Small intestine (tissue), 7 donors: ENCODE measurements at regions not wholly inside any gene's neighbourhood (a gene's known extent, or its start where the extent isn't known, plus 50 kb on each side); places are given as distances from the start of the nearest gene placed in this dataset.

Experiments
- DNase-seq, 2 donors: peaks; one replicate each; pipeline versions ENCODE4 v3.0.0 to v3.0.0-alpha.2; 2013
- FAIRE-seq: peaks from 2 replicates; lab custom pipeline; 2012; peaks lifted over from hg19 to GRCh38; lab: Jason Lieb, UNC
- H3K27ac ChIP-seq, 3 donors: one replicate each; pipeline ENCODE4 v1.5.1; 2013; ENCODE audit warnings: low read length in 2 of 3, mild to moderate bottlenecking in 2 of 3, control low read depth in 1 of 3, inconsistent platforms in 1 of 3, low read depth in 1 of 3, moderate library complexity in 1 of 3
- H3K27me3 ChIP-seq, 3 donors: one replicate each; pipeline ENCODE4 v1.6.1; 2013; ENCODE audit warnings: low read length in 3 of 3, inconsistent platforms in 1 of 3; ENCODE audit not compliant: control insufficient read depth in 3 of 3, insufficient read depth in 3 of 3
- H3K36me3 ChIP-seq, 3 donors: one replicate each; pipeline ENCODE4 v1.6.1; 2013; ENCODE audit warnings: low read length in 3 of 3, inconsistent platforms in 1 of 3, low read depth in 1 of 3, mild to moderate bottlenecking in 1 of 3, moderate library complexity in 1 of 3; ENCODE audit not compliant: control insufficient read depth in 3 of 3, insufficient read depth in 2 of 3
- H3K4me1 ChIP-seq, 3 donors: one replicate each; pipeline ENCODE4 v1.6.1; 2013; ENCODE audit warnings: low read length in 2 of 3, inconsistent platforms in 1 of 3, low read depth in 1 of 3, mild to moderate bottlenecking in 1 of 3, moderate library complexity in 1 of 3; ENCODE audit not compliant: control insufficient read depth in 3 of 3, insufficient read depth in 2 of 3
- H3K4me3 ChIP-seq, 3 donors: one replicate each; pipeline ENCODE4 v1.5.1; 2013; ENCODE audit warnings: low read length in 3 of 3, control low read depth in 1 of 3, inconsistent platforms in 1 of 3, low read depth in 1 of 3, mild to moderate bottlenecking in 1 of 3, moderate library complexity in 1 of 3
- H3K9me3 ChIP-seq, 2 donors: one replicate each; pipeline ENCODE4 v1.6.1; 2013; ENCODE audit warnings: low read depth in 1 of 2, low read length in 1 of 2; ENCODE audit not compliant: control insufficient read depth in 2 of 2, insufficient read depth in 1 of 2
- WGBS, 3 donors: extraction: QIAGEN DNeasy Blood & Tissue Kit; methylation state at CpG; one replicate each; pipeline ENCODE4 v1.1.7; 2013; 5-methylcytosine and 5-hydroxymethylcytosine counted together
- donor health status: healthy with polysubstance abuse.
- donor health status: control.
- donor health status: control.
- donor health status: Bipolar disorder and iron deficiency.
- donor health status: healthy.

- no peaks in the 10 kb centered on the region for H3K9me3 ChIP-seq
- H3K4me3 ChIP-seq: no peak overlapping the region
- no peaks in the 10 kb centered on the region for H3K36me3 ChIP-seq
- WGBS, 3 donors: 67 to 70% methylated on average over 3 of the region's 3 CpGs; no CpG with 5 or more reads in 1 of the 3 donors
- H3K4me1 ChIP-seq: no peaks in the 10 kb centered on the region
- H3K27me3 ChIP-seq: no peaks in the 10 kb centered on the region
- DNase-seq (no peak), FAIRE-seq (no peak)
- no peak overlapping the region for H3K27ac ChIP-seq
Measured at GRCh38 chrY:17202395-17202794, 677.6 kb downstream of the CDY2B start.

GRCh38 chrY:17184299-17184698 is 695.7 kb downstream of the CDY2B start:
- H3K36me3 ChIP-seq: no peaks in the 10 kb centered on the region
- H3K27ac ChIP-seq: no peak overlapping the region
- DNase-seq (no peak), FAIRE-seq (no peak)
- no peaks in the 10 kb centered on the region for H3K27me3 ChIP-seq
- no peaks in the 10 kb centered on the region for H3K4me1 ChIP-seq
- peaks cover 0 to 2% of the 10 kb centered on the region in 2 donors for H3K9me3 ChIP-seq
- no peak overlapping the region for H3K4me3 ChIP-seq

GRCh38 chrY:17166881-17167280 is 713.1 kb downstream of the CDY2B start:
- Histone ChIP-seq H3K4me1 (no peaks in the 10 kb centered on the region), H3K36me3 (no peaks in the 10 kb centered on the region), H3K27ac (no peak overlapping the region), H3K9me3 (no peaks in the 10 kb centered on the region), H3K4me3 (no peak overlapping the region), H3K27me3 (no peaks in the 10 kb centered on the region)
- DNase-seq (no peak), FAIRE-seq (no peak)
- WGBS, 3 donors: 79 to 85% methylated on average over 3 of the region's 3 CpGs; no CpG with 5 or more reads in 1 of the 3 donors

DNA sequence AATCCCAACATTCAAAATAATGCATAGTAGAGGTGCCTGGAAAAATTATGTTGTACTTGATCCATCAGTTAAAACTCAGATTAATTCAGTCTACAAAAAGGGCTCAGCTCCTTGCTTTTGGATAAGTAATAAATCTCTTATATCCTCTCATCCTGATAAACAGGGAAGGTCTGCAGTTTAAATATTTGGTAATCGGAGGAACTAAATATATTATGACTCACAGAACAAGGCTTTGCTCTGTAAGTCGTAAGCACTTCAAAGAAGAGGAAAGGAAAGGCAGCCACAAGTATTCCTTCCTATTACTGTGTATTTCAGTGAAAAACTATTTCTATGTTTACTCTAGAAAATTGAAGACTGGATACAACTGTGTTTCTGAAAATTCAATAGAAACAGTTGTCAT is 757.9 kb downstream of the CDY2B start:
- Histone ChIP-seq H3K27me3 (no peaks in the 10 kb centered on the region), H3K4me1 (no peaks in the 10 kb centered on the region), H3K36me3 (no peaks in the 10 kb centered on the region), H3K27ac (no peak overlapping the region), H3K9me3 (no peaks in the 10 kb centered on the region), H3K4me3 (no peak overlapping the region)
- DNase-seq: no peak
- 55 to 69% methylated on average over 2 of the region's 2 CpGs; no CpG with 5 or more reads in 1 of the 3 donors for WGBS, 3 donors
- FAIRE-seq: no peak

GRCh38 chrY:17085303-17085702 is 794.7 kb downstream of the CDY2B start:
- DNase-seq (no peak), FAIRE-seq (no peak)
- Histone ChIP-seq H3K36me3 (no peaks in the 10 kb centered on the region), H3K27ac (no peak overlapping the region), H3K4me1 (no peaks in the 10 kb centered on the region), H3K9me3 (peaks cover 0 to 2% of the 10 kb centered on the region in 2 donors), H3K4me3 (no peak overlapping the region), H3K27me3 (no peaks in the 10 kb centered on the region)

- no peak for DNase-seq
- WGBS, 3 donors: 51 to 60% methylated on average over 3 of the region's 3 CpGs; no CpG with 5 or more reads in 1 of the 3 donors
- H3K27ac ChIP-seq: no peak overlapping the region
- no peaks in the 10 kb centered on the region for H3K36me3 ChIP-seq
- H3K27me3 ChIP-seq: no peaks in the 10 kb centered on the region
- no peaks in the 10 kb centered on the region for H3K4me1 ChIP-seq
- H3K4me3 ChIP-seq: no peak overlapping the region
- FAIRE-seq: no peak
- no peaks in the 10 kb centered on the region for H3K9me3 ChIP-seq
Measured at GRCh38 chrY:17079887-17080286, 800.1 kb downstream of the CDY2B start.

DNA sequence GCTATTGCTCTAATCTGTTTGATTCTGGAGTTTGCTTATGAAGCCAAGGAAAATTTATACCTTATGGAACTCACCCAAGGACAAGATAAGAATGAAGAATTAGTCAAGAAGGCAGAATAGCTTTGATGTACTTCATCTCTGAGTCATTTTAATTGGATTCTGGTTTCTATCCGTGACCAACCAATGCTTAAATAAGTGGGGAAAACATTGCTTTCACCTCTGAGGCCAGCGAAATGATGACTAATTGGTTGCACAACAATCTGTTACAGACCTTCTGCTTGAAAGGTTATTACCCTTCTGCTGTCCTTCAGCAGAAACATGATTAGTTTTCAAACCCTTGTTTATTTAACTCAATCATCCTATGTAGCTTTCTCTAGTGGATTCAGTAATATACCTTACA is 812.7 kb downstream of the CDY2B start:
- DNase-seq (peak in 1 of 2 donors; percentile 0), FAIRE-seq (no peak)
- no peaks in the 10 kb centered on the region for H3K4me1 ChIP-seq
- 47 to 52% methylated on average over 2 of the region's 2 CpGs; no CpG with 5 or more reads in 1 of the 3 donors for WGBS, 3 donors
- H3K27me3 ChIP-seq: no peaks in the 10 kb centered on the region
- H3K36me3 ChIP-seq: no peaks in the 10 kb centered on the region
- no peaks in the 10 kb centered on the region for H3K9me3 ChIP-seq
- no peak overlapping the region for H3K27ac ChIP-seq
- no peak overlapping the region for H3K4me3 ChIP-seq

- FAIRE-seq: no peak
- H3K9me3 ChIP-seq: no peaks in the 10 kb centered on the region
- no peaks in the 10 kb centered on the region for H3K27me3 ChIP-seq
- no peak overlapping the region for H3K4me3 ChIP-seq
- H3K36me3 ChIP-seq: no peaks in the 10 kb centered on the region
- no peaks in the 10 kb centered on the region for H3K4me1 ChIP-seq
- no peak for DNase-seq
- H3K27ac ChIP-seq: no peak overlapping the region
Measured at GRCh38 chrY:17053041-17053440, 827.0 kb downstream of the CDY2B start.

DNA sequence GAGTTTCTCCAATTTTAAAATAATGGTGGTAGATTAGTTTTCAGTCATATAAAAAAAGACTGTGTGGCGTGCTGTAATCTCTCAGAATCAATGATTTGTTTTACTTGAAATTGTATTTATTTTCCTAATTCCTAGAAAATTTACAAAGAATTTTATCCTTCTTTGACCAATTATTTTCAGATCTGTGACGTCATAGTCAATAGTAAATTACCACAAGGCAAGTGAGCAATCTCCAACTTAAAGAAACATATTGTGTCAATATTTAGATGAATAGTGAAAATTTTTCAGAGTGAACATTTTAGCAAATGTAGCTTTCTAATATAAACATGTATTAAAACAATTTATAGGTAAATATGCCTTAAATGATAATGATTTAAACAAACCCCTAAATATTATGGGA is 829.6 kb downstream of the CDY2B start:
- no peaks in the 10 kb centered on the region for H3K9me3 ChIP-seq
- H3K27me3 ChIP-seq: no peaks in the 10 kb centered on the region
- no peak for DNase-seq
- H3K4me1 ChIP-seq: no peaks in the 10 kb centered on the region
- H3K27ac ChIP-seq: no peak overlapping the region
- WGBS, 3 donors: 73 to 75% methylated on average over 2 of the region's 2 CpGs; no CpG with 5 or more reads in 1 of the 3 donors
- no peak overlapping the region for H3K4me3 ChIP-seq
- H3K36me3 ChIP-seq: no peaks in the 10 kb centered on the region
- FAIRE-seq: no peak
